Hematopoietic multipotent progenitor cell treated with erythropoietin and hydrocortisone succinate and interleukin-3 and kit ligand, for 8 days (in vitro differentiated cells): ENCODE measurements at regions not wholly inside any gene's neighbourhood (a gene's known extent, or its start where the extent isn't known, plus 50 kb on each side); places are given as distances from the start of the nearest gene placed in this dataset.

Experiments used
- DNase-seq: peaks from one replicate; pipeline ENCODE4 v3.0.0-alpha.2; 2015

DNA sequence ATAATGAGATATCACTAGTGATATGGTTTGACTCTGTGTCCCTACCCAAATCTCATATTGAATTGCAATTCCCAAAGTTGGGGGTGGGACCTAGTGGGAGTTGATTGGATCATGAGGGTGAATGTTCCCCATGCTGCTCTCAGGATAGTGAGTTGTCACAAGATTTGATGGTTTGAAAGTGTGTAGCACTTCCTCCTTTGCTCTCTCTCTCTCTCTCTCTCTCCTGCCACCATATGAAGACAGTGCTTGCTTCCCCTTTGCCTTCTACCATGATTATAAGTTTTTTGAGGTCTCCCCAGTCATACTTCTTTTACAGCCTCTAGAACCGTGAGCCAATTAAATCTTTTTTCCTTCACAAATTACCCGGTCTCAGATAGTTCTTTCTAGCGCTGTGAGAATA is 1002.0 kb upstream of the ADGRB3 start:
- DNase-seq, result no peak

- DNase-seq, result no peak
These were observed 1004.9 kb upstream of the ADGRB3 start for GRCh38 chr6:67630146-67630545.

GRCh38 chr6:67629258-67629657 is 1005.8 kb upstream of the ADGRB3 start:
- DNase-seq, result no peak

DNA sequence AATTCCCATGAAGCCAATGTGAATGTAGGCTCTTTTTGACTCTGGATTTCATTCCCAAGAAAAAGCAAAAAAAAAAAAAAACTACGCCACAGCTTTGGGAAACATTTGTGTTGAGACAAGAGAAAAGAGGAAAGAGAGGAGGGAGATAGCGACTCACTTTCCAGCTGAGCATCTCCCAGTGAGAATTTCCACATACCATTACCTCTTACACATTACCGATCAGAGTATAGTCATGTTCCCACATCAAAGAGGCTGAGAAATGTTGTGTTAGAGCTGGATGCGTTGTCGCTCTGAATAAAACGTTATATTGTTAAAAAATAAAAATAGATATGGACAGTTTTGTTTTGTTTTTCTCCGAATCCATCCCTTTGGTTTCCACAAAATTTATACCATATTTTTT is 1019.3 kb upstream of the ADGRB3 start:
- DNase-seq, result no peak

DNA sequence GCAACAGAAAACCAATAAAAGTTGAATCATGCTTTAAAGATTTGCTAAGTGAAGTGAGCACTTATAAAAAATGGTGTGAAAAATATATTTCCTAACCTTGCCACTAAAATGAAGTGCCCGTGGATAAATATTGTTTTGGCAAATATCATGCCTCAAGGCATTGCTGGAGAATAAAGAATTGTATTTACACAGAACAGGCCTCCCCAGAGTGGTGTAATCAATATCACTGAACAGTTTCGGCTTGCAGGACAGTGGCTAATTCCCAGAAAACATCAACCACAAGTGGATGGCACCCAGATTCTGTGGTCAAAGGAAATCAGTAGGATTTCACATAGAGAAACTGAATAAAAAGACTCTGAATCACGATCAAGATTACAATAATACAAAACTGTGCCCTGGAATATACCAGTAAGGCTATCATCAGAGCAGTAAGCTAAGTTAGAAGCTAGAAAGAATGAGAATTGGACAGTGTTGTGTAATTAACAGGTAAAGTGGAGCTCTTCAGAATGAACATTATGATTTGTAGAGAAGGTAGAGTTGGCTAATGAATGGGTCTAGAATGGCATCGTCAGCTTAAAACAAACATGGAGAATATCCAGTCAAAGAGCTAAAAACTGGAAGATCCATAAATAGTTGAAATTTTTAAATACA is 1026.9 kb upstream of the ADGRB3 start:
- DNase-seq, result no peak

- DNase-seq, result no peak
These were observed 1027.9 kb upstream of the ADGRB3 start for GRCh38 chr6:67606906-67607828.

DNA sequence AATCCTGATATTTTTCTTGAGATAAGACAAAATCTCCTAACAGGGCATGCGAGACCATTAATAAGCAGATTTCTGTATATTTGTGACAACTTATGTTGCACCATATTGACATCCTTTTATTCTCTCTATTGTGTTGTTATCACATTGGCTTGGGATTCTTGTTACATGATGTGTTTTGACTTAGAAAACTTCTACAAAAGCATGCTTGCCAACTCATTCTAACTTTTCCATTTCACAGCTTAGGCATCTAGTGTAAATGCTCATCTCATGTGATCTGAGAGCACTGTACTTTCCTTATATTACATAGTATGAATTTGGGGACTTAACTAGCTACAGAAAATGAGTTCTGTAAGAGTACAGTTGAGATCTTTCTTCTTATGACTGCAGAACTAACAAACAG is 1040.7 kb upstream of the ADGRB3 start:
- DNase-seq, result no peak

DNA sequence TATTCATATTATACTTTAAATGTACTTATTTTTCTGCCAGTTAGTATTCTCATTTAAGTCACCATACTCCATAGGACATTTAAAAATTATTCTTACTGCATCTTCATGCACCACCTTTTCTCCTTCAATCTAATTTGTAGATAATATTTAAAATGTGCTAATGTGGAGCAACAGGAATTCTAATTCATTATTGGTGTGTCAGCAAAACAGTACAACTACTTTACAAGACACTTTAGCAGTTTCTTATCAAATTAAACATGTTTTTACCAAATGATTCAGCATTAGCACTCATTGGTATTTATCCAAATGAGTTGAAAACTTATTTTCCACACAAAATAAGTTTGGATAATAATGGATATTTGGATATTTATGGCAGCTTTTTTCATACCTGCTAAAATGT is 1041.8 kb upstream of the ADGRB3 start:
- no peak for DNase-seq

DNA sequence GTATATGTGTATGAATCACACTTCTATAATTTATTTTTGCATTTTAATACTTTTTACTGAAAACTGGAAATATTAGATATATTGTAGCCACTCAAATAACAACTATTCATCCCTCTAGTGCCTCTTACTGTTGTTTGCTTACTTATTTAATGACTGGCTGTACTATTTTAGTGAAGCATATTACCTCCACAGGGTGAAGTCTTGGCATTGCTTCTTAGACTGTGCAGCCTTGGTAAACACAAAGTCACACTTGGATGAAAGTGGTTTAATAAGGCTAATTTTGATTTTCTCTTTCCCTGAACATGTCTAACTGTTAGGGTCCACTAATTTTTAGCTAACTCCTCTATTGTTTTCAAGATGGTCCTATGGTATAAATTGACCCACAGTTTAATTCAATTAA is 1043.2 kb upstream of the ADGRB3 start:
- no peak for DNase-seq

DNA sequence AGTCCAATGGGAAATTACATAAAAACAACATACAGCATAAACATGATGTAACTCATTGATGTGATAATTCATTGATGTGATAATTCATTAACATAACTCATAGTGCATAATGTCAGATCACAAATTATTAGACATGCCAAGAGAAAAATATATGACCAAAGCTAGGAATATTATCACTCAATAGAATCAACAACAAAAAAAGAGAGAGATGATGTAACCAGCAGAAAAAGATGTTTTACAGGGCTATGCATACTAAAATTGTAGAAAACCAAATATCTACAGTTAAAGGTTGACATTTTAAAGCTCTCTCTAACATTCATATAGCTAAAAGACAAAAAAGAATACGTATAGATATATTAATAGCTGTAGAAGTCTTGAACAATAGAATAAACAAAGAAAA is 1067.2 kb upstream of the ADGRB3 start:
- DNase-seq, result no peak

- DNase-seq, result no peak
These were observed 1071.4 kb upstream of the ADGRB3 start for GRCh38 chr6:67563671-67564070.

GRCh38 chr6:67560068-67560467 is 1075.0 kb upstream of the ADGRB3 start:
- DNase-seq, result no peak

DNA sequence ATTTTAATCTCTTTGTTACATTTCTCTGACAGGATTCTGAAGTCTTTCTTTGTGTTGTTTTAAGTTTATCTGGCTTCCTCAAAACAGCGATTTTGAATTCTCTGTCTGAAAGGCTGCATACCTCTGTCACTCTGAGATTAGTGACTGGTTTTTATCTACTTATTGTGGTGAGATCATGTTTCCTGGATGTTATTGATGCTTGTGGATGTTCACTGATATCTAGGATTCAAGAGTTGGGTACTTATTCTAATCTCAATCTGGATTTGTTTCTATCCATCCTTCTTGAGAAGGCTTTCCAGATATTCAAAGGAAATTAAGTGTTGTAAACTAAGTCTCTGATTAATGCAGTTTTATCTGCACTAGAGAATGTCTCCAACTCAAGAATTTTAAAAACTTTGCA is 1076.1 kb upstream of the ADGRB3 start:
- DNase-seq, result no peak

DNA sequence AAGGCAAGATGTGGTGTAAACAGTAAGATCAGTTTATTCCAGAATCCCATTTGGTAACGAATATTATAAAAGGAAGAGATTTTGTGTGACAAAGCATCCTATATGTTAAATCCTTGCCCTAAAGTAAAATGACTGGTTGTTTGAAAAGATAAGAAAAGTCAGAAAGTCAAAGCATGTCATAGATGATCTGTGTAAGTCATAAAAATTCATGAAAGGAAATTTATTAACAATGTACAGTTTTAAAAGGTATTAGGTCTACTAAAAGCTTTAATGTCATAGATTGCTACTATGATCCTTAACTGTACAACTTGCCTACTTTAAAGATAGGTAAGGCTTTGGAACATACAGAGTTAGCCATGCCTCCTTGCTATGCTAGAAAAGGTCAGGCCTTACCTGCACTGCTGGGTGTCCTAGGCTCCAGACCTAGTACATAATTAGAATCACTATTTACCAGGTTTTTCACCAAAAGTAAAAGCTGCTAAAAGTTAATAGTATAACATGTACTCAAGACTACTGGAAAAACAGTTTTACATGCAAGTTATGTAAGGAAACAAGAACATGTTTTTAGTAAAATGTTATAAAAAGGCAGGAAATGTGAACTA is 1090.1 kb upstream of the ADGRB3 start:
- DNase-seq, result no peak

DNA sequence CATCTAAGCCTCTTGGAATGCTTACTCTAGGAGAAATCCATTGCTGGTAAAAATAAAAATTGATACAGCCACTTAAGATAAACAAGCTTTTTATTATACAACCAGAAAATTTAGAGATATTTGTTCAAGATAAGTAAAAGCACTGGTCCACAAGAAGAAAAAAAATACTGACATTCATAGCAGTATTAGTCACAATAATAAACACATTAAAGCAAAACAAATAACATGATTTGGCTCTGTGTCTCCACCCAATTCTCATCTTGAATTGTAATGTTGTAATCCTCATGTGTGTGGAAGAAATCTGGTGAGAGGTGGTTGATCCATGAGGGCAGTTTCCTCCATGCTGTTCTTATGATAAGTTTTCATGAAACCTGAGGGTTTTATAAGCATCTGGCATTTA is 1093.5 kb upstream of the ADGRB3 start:
- DNase-seq, result no peak

DNA sequence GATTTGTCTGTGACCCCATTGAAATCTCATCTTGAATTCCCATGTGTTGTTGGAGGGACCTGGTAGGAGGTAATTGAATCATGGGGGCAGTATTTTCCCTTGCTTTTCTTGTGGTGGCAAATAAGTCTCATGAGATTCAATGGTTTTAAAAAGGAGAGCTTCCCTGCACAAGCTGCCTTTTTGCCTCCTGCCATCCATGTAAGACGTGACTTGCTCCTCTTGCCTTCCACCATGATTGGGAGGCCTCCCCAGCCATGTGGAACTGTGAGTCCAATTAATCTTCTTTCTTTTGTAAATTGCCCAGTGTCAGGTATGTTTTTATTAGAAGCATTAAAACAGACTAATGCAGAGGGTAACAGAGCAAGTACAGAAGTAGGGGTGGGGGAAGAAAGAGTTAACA is 1097.0 kb upstream of the ADGRB3 start:
- no peak for DNase-seq

GRCh38 chr6:67535946-67536345 is 1099.1 kb upstream of the ADGRB3 start:
- no peak for DNase-seq

DNA sequence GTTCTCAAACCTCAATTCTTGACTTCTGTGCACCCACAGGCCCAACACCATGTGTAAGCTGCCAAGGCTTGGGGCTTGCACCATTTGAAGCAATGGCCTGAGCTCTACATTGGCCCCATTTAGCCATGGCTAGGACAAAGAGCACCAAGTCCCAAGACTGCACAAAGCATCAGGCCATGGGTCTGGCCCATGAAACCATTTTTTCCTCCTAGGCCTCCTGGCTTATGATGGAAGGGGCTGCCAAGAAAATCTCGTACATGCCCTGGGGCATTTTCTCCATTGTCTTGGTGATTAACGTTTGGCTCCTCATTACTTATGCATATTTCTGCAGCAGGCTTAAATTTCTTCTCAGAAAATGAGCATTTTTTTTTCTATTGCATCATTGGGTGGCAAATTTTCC is 1128.7 kb upstream of the ADGRB3 start:
- DNase-seq, result no peak

DNA sequence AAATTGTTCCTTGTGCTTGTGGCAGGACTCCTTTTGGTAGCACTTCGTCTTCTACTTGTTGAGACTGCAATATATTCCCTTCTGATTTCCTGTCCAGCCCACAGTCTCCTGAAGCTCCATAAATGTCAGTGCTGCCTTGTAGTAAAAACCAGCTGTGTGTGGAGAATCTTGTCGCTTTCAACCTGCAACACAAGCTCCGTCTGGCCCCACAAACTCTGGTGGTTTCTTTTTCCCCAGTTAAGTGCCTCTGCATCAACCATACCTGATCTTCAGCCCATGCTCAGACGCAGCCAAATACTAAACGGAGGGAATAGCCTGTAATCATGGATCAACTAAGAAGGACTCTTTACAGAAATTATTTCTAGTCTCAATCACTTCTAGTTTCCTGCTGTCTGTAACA is 1133.3 kb upstream of the ADGRB3 start:
- DNase-seq, result no peak

DNA sequence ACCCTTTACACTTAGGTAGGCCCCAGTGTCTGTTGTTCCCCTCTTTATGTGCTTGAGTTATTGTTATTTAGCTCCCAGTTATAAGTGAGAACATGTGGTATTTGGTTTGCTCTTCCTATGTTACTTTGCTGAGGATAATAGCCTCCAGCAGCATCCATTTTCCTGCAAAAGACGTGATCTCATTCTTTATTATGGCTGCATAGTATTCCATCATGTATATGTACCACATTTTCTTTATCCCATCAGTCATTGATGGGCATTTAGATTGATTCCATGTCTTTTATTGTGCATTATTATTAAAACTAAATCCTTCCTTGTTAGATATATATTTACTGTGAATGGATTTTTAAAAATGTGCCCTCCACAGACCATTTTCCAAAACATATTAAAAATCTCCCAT is 1137.3 kb upstream of the ADGRB3 start:
- no peak for DNase-seq

GRCh38 chr6:67496191-67496590 is 1138.9 kb upstream of the ADGRB3 start:
- DNase-seq, result no peak

GRCh38 chr6:67493682-67494081 is 1141.4 kb upstream of the ADGRB3 start:
- no peak for DNase-seq

DNA sequence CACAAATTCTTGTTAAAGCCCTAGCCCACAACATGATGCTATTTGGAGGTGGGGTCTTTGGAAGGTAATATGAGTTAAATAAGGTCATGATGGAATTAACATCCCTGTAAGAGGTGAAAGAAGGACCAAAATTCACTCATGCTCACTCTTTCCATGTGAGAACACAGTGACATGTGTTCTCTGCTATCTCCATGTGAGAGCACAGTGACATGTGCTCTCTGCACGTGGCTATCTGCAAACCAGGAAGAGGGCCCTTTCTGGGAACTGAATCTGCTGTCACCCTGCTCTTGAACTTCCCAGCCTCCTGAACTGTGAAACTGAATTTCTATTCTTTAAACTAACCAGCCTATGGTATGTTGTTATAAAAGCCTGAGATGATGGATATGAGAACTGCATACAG is 1159.4 kb upstream of the ADGRB3 start:
- DNase-seq, result no peak

GRCh38 chr6:67467341-67467740 is 1167.7 kb upstream of the ADGRB3 start:
- DNase-seq, result no peak
